Glutamatergic neuron (in vitro differentiated cells): ENCODE measurements at regions not wholly inside any gene's neighbourhood (a gene's known extent, or its start where the extent isn't known, plus 50 kb on each side); places are given as distances from the start of the nearest gene placed in this dataset.
A peak's percentile ranks its signal among the peaks of the same experiment; 100 is the strongest.

ENCODE experiments used
- DNase-seq: peaks from one replicate; pipeline ENCODE4 v3.0.0; 2022
- H3K27ac Mint-ChIP-seq: one replicate; pipeline ENCODE4 v1.8.0; 2020; ENCODE audit warnings: mild to moderate bottlenecking, mixed read lengths, inconsistent platforms; ENCODE audit not compliant: unreplicated experiment
- H3K27me3 Mint-ChIP-seq: one replicate; pipeline ENCODE4 v1.8.0; 2020; ENCODE audit warnings: mild to moderate bottlenecking, moderate library complexity, mixed read lengths, inconsistent platforms; ENCODE audit not compliant: unreplicated experiment
- H3K36me3 Mint-ChIP-seq: one replicate; pipeline ENCODE4 v1.8.0; 2020; ENCODE audit warnings: mild to moderate bottlenecking, mixed read lengths, inconsistent platforms; ENCODE audit not compliant: unreplicated experiment
- H3K4me1 Mint-ChIP-seq: one replicate; pipeline ENCODE4 v1.8.0; 2020; ENCODE audit warnings: mild to moderate bottlenecking, low read depth, mixed read lengths, inconsistent platforms; ENCODE audit not compliant: unreplicated experiment
- H3K4me3 Mint-ChIP-seq: one replicate; pipeline ENCODE4 v1.8.0; 2020; ENCODE audit warnings: mild to moderate bottlenecking, mixed read lengths, inconsistent platforms; ENCODE audit not compliant: unreplicated experiment
- H3K9me3 Mint-ChIP-seq: one replicate; pipeline ENCODE4 v1.8.0; 2020; ENCODE audit warnings: mild to moderate bottlenecking, moderate library complexity, mixed read lengths, inconsistent platforms; ENCODE audit not compliant: unreplicated experiment
- CTCF ChIP-seq: fragments of 200-600 bp; sonication (generic); IDR thresholded peaks from one replicate; pipeline ENCODE4 v1.5.0; 2021; ENCODE audit not compliant: partially characterized antibody, unreplicated experiment

- TF ChIP-seq CTCF = peak; percentile 78
- Mint-ChIP-seq H3K4me1 (no peaks in the 10 kb centered on the region), H3K27me3 (peaks cover 5% of the 10 kb centered on the region), H3K36me3 (no peaks in the 10 kb centered on the region), H3K4me3 (no peak overlapping the region), H3K27ac (no peak overlapping the region), H3K9me3 (peaks cover 4% of the 10 kb centered on the region)
- DNase-seq = peak; percentile 49
These were observed 301.6 kb upstream of the C16orf82 start for GRCh38 chr16:26765087-26765486.

- H3K27ac Mint-ChIP-seq = no peak overlapping the region
- no peak for TF ChIP-seq CTCF
- DNase-seq = no peak
- no peaks in the 10 kb centered on the region for H3K4me1 Mint-ChIP-seq
- no peaks in the 10 kb centered on the region for H3K36me3 Mint-ChIP-seq
- peaks cover 6% of the 10 kb centered on the region for H3K9me3 Mint-ChIP-seq
- no peak overlapping the region for H3K4me3 Mint-ChIP-seq
- H3K27me3 Mint-ChIP-seq = peaks cover 3% of the 10 kb centered on the region
These were observed 298.2 kb upstream of the C16orf82 start for GRCh38 chr16:26768385-26769010.

GRCh38 chr16:26770547-26770946 lies 296.2 kb upstream of the C16orf82 start:
- no peak for DNase-seq
- no peak overlapping the region for H3K4me3 Mint-ChIP-seq
- H3K4me1 Mint-ChIP-seq = no peaks in the 10 kb centered on the region
- no peak overlapping the region for H3K27ac Mint-ChIP-seq
- H3K36me3 Mint-ChIP-seq = no peaks in the 10 kb centered on the region
- peaks cover 6% of the 10 kb centered on the region for H3K9me3 Mint-ChIP-seq
- peaks cover 3% of the 10 kb centered on the region for H3K27me3 Mint-ChIP-seq
- TF ChIP-seq CTCF = no peak

GRCh38 chr16:26772503-26772902 lies 294.2 kb upstream of the C16orf82 start:
- Mint-ChIP-seq H3K36me3 (no peaks in the 10 kb centered on the region), H3K9me3 (peaks cover 6% of the 10 kb centered on the region), H3K27ac (no peak overlapping the region), H3K4me1 (no peaks in the 10 kb centered on the region), H3K27me3 (peaks cover 3% of the 10 kb centered on the region), H3K4me3 (no peak overlapping the region)
- DNase-seq = no peak
- TF ChIP-seq CTCF = no peak

GRCh38 chr16:26777821-26778220 lies 288.9 kb upstream of the C16orf82 start:
- DNase-seq = no peak
- no peak for TF ChIP-seq CTCF
- H3K27ac Mint-ChIP-seq = no peak overlapping the region
- H3K9me3 Mint-ChIP-seq = no peaks in the 10 kb centered on the region
- H3K27me3 Mint-ChIP-seq = peaks cover 4% of the 10 kb centered on the region
- no peak overlapping the region for H3K4me3 Mint-ChIP-seq
- H3K4me1 Mint-ChIP-seq = no peaks in the 10 kb centered on the region
- no peaks in the 10 kb centered on the region for H3K36me3 Mint-ChIP-seq
